MM.1S (cell line): ENCODE measurements at regions not wholly inside any gene's neighbourhood (a gene's known extent, or its start where the extent isn't known, plus 50 kb on each side); places are given as distances from the start of the nearest gene placed in this dataset.

ENCODE experiments used
- DNase-seq: peaks from one replicate; pipeline ENCODE4 v3.0.0-alpha.2; 2015
- H2AFZ ChIP-seq: fragments of 300-600 bp; sonication (generic); 2 replicates; pipeline ENCODE4 v1.6.0; 2016; ENCODE audit warnings: antibody characterized with exemption, low read length
- H3F3A ChIP-seq: fragments of 300-600 bp; sonication (generic); 2 replicates; pipeline ENCODE4 v1.6.1; 2016; ENCODE audit warnings: mild to moderate bottlenecking, antibody characterized with exemption, low read length, moderate library complexity, mixed read lengths; ENCODE audit not compliant: insufficient read depth
- H3K27ac ChIP-seq: fragments of 300-600 bp; sonication (generic); 2 replicates; pipeline ENCODE4 v1.5.1; 2016; ENCODE audit warnings: mild to moderate bottlenecking, low read length
- H3K27me3 ChIP-seq: fragments of 300-600 bp; sonication (generic); replicated peaks from 2 replicates; pipeline ENCODE4 v1.6.0; 2016; ENCODE audit warnings: low read length; ENCODE audit not compliant: insufficient read depth
- H3K36me3 ChIP-seq: fragments of 300-600 bp; sonication (generic); replicated peaks from 2 replicates; pipeline ENCODE4 v1.6.1; 2016; ENCODE audit warnings: mild to moderate bottlenecking, low read length, mixed read lengths; ENCODE audit not compliant: insufficient read depth
- H3K4me1 ChIP-seq: fragments of 300-600 bp; sonication (generic); 2 replicates; pipeline ENCODE4 v1.6.1; 2016; ENCODE audit warnings: low read length, mixed read lengths
- H3K4me2 ChIP-seq: fragments of 300-600 bp; sonication (generic); 2 replicates; pipeline ENCODE4 v1.6.0; 2016; ENCODE audit warnings: low read depth, low read length
- H3K4me3 ChIP-seq: fragments of 300-600 bp; sonication (generic); 2 replicates; pipeline ENCODE4 v1.5.1; 2016; ENCODE audit warnings: low read length, mixed read lengths
- H3K79me2 ChIP-seq: fragments of 300-600 bp; sonication (generic); 2 replicates; pipeline ENCODE4 v1.6.1; 2016; ENCODE audit warnings: mixed run types, low read length, mixed read lengths
- H3K9ac ChIP-seq: fragments of 300-600 bp; sonication (generic); 2 replicates; pipeline ENCODE4 v1.6.1; 2016; ENCODE audit warnings: low read length, mixed read lengths
- H3K9me2 ChIP-seq: fragments of 300-600 bp; sonication (generic); replicated peaks from 2 replicates; pipeline ENCODE4 v1.6.1; 2016; ENCODE audit warnings: mild to moderate bottlenecking, low read length, mixed read lengths; ENCODE audit not compliant: insufficient read depth
- H3K9me3 ChIP-seq: fragments of 300-600 bp; sonication (generic); replicated peaks from 2 replicates; pipeline ENCODE4 v1.6.1; 2016; ENCODE audit warnings: mild to moderate bottlenecking, low read length, mixed read lengths; ENCODE audit not compliant: insufficient read depth
- H4K20me1 ChIP-seq: fragments of 300-600 bp; sonication (generic); 2 replicates; pipeline ENCODE4 v1.6.1; 2016; ENCODE audit warnings: mild to moderate bottlenecking, low read length, moderate library complexity, mixed read lengths; ENCODE audit not compliant: insufficient read depth
- CTCF ChIP-seq: fragments of 300-600 bp; sonication (generic); IDR thresholded peaks from 2 replicates; pipeline ENCODE4 v1.5.1; 2016; ENCODE audit warnings: antibody characterized with exemption, low read length, mixed read lengths
- EZH2 ChIP-seq: fragments of 300-600 bp; sonication (generic); optimal IDR thresholded peaks from 2 replicates; pipeline ENCODE3; 2017; ENCODE audit warnings: low read depth, mild to moderate bottlenecking, antibody characterized with exemption, low read length, mixed read lengths
- EZH2phosphoT487 ChIP-seq: fragments of 300-600 bp; sonication (generic); IDR thresholded peaks from 2 replicates; pipeline ENCODE4 v1.6.1; 2018; ENCODE audit warnings: antibody characterized with exemption, low read length

GRCh38 chr9:108639696-108640095 is 216.1 kb downstream of the ACTL7B start:
- H3K4me3 ChIP-seq = no peak overlapping the region
- no peak overlapping the region for H3K9ac ChIP-seq
- H3K36me3 ChIP-seq = no peaks in the 10 kb centered on the region
- TF ChIP-seq EZH2 (no peak), EZH2phosphoT487 (no peak), CTCF (no peak)
- no peaks in the 10 kb centered on the region for H3F3A ChIP-seq
- DNase-seq = no peak
- no peaks in the 10 kb centered on the region for H3K4me1 ChIP-seq
- no peak overlapping the region for H3K4me2 ChIP-seq
- no peaks in the 10 kb centered on the region for H3K27me3 ChIP-seq
- no peaks in the 10 kb centered on the region for H3K79me2 ChIP-seq
- H4K20me1 ChIP-seq = no peaks in the 10 kb centered on the region
- no peaks in the 10 kb centered on the region for H3K9me2 ChIP-seq
- H3K9me3 ChIP-seq = no peaks in the 10 kb centered on the region
- H3K27ac ChIP-seq = no peak overlapping the region
- no peak overlapping the region for H2AFZ ChIP-seq

- Histone ChIP-seq H3K36me3 (no peaks in the 10 kb centered on the region), H3K9me3 (no peaks in the 10 kb centered on the region), H3K4me2 (no peak overlapping the region), H2AFZ (no peak overlapping the region), H3F3A (no peaks in the 10 kb centered on the region), H3K27ac (no peak overlapping the region), H3K9ac (no peak overlapping the region), H3K27me3 (no peaks in the 10 kb centered on the region), H3K9me2 (no peaks in the 10 kb centered on the region), H3K4me1 (no peaks in the 10 kb centered on the region), H3K79me2 (no peaks in the 10 kb centered on the region), H4K20me1 (no peaks in the 10 kb centered on the region), H3K4me3 (no peak overlapping the region)
- no peak for DNase-seq
- no peak for TF ChIP-seq EZH2
- TF ChIP-seq CTCF = no peak
- no peak for TF ChIP-seq EZH2phosphoT487
Observed at GRCh38 chr9:108639091-108639490, 216.7 kb downstream of the ACTL7B start.

GRCh38 chr9:108637340-108637739 is 218.4 kb downstream of the ACTL7B start:
- Histone ChIP-seq H3K9me3 (no peaks in the 10 kb centered on the region), H3K4me1 (no peaks in the 10 kb centered on the region), H3K27ac (no peak overlapping the region), H3K4me2 (no peak overlapping the region), H3K4me3 (no peak overlapping the region), H3K9ac (no peak overlapping the region), H4K20me1 (no peaks in the 10 kb centered on the region), H2AFZ (no peak overlapping the region), H3K27me3 (no peaks in the 10 kb centered on the region), H3K9me2 (no peaks in the 10 kb centered on the region), H3K36me3 (no peaks in the 10 kb centered on the region), H3F3A (no peaks in the 10 kb centered on the region), H3K79me2 (no peaks in the 10 kb centered on the region)
- no peak for TF ChIP-seq EZH2phosphoT487
- no peak for TF ChIP-seq CTCF
- TF ChIP-seq EZH2 = no peak
- DNase-seq = no peak

GRCh38 chr9:108636013-108636412 is 219.8 kb downstream of the ACTL7B start:
- no peaks in the 10 kb centered on the region for H3K4me1 ChIP-seq
- H4K20me1 ChIP-seq = no peaks in the 10 kb centered on the region
- H3K79me2 ChIP-seq = no peaks in the 10 kb centered on the region
- H3K9me2 ChIP-seq = no peaks in the 10 kb centered on the region
- TF ChIP-seq EZH2 (no peak), CTCF (no peak), EZH2phosphoT487 (no peak)
- no peak overlapping the region for H3K27ac ChIP-seq
- H3F3A ChIP-seq = no peaks in the 10 kb centered on the region
- no peak overlapping the region for H3K9ac ChIP-seq
- no peak overlapping the region for H3K4me3 ChIP-seq
- DNase-seq = no peak
- H3K27me3 ChIP-seq = no peaks in the 10 kb centered on the region
- H3K4me2 ChIP-seq = no peak overlapping the region
- no peaks in the 10 kb centered on the region for H3K36me3 ChIP-seq
- no peaks in the 10 kb centered on the region for H3K9me3 ChIP-seq
- H2AFZ ChIP-seq = no peak overlapping the region
